ENCODE measurements at regions not wholly inside any gene's neighbourhood (a gene's known extent, or its start where the extent isn't known, plus 50 kb on each side); places are given as distances from the start of the nearest gene placed in this dataset.

GRCh38 chr7:37537439-37537838 is 88.8 kb upstream of the ELMO1 start:
- TF ChIP-seq CTCF (IDR thresholded peaks at IDR 0.05) (no peak), POLR2AphosphoS5 (IDR thresholded peaks at IDR 0.05; ENCODE audit: insufficient read depth in 1 of 2, low read depth in 1 of 2) (no peak), POLR2A (IDR thresholded peaks at IDR 0.05) (no peak)

Measured in vagina (tissue), 2 donors.